ENCODE measurements at regions not wholly inside any gene's neighbourhood (a gene's known extent, or its start where the extent isn't known, plus 50 kb on each side); places are given as distances from the start of the nearest gene placed in this dataset.

DNA sequence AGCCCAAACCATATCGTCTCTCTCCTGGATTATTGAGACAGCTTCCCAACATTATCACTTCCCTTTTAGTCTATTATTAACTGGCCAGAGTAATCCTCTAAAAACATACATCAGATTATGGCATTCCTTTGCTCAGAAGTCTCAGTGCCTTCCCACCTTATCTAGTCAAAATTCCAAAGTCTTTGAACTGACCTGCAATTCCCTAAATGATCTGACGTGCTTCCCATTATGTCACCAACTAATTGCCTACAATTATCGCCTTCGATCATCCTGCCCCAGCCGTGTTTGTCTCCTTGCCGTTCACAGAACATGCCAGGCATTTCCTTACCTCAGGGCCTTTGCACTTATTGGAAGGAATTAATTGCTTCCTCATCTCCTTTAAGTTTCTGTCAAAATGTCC is 332.4 kb downstream of the IRS1 start:
- Histone ChIP-seq H3K36me3 (ENCODE audit: control insufficient read depth in 2 of 2, insufficient read depth in 1 of 2, low read length in 2 of 2) (no peaks in the 10 kb centered on the region), H3K9me3 (ENCODE audit: control insufficient read depth, insufficient read depth, low read depth, low read length) (no peaks in the 10 kb centered on the region), H3K4me1 (ENCODE audit: control insufficient read depth, insufficient read depth, low read length) (no peaks in the 10 kb centered on the region), H3K4me3 (ENCODE audit: low read depth, low read length) (no peak overlapping the region), H3K27ac (ENCODE audit: extremely low read depth, low read depth, low read length) (no peak overlapping the region)
- ChIA-PET POLR2A (no interaction called here), CTCF (no interaction called here)
- no peak for TF ChIP-seq ZNF202 (tag by site-specific recombination; IDR thresholded peaks at IDR 0.05; ENCODE audit: borderline replicate concordance)
- TF ChIP-seq ZNF623 (tag by site-specific recombination; IDR thresholded peaks at IDR 0.05), result peak; percentile 62

DNA sequence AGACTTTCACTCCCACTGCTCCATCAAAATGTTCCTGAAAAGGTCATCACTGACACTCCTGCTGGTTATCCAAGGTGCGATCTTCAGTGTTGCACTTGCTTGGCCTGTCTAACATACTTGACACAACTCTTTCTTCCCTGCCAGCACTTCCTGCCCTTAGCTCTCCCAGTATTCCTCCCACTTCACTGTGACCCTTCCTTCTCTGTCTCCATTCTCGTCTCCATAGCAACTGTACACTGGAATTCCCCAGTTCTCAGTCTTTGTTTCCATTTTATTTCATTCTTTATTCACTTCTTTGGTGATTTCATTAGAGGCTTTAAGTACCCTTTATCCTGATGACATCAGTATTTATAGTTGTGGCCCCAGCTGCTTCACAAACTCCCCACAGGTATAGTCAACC is 333.0 kb downstream of the IRS1 start:
- H3K4me1 ChIP-seq (ENCODE audit: control insufficient read depth, insufficient read depth, low read length), result no peaks in the 10 kb centered on the region
- TF ChIP-seq, protein P1, sequence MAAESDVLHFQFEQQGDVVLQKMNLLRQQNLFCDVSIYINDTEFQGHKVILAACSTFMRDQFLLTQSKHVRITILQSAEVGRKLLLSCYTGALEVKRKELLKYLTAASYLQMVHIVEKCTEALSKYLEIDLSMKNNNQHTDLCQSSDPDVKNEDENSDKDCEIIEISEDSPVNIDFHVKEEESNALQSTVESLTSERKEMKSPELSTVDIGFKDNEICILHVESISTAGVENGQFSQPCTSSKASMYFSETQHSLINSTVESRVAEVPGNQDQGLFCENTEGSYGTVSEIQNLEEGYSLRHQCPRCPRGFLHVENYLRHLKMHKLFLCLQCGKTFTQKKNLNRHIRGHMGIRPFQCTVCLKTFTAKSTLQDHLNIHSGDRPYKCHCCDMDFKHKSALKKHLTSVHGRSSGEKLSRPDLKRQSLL (tag by site-specific recombination; IDR thresholded peaks at IDR 0.05), result no peak
- no peak for TF ChIP-seq ZNF623 (tag by site-specific recombination; IDR thresholded peaks at IDR 0.05)
- TF ChIP-seq, protein P2, sequence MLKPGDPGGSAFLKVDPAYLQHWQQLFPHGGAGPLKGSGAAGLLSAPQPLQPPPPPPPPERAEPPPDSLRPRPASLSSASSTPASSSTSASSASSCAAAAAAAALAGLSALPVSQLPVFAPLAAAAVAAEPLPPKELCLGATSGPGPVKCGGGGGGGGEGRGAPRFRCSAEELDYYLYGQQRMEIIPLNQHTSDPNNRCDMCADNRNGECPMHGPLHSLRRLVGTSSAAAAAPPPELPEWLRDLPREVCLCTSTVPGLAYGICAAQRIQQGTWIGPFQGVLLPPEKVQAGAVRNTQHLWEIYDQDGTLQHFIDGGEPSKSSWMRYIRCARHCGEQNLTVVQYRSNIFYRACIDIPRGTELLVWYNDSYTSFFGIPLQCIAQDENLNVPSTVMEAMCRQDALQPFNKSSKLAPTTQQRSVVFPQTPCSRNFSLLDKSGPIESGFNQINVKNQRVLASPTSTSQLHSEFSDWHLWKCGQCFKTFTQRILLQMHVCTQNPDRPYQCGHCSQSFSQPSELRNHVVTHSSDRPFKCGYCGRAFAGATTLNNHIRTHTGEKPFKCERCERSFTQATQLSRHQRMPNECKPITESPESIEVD (tag by site-specific recombination; IDR thresholded peaks at IDR 0.05), result no peak
- H3K9me3 ChIP-seq (ENCODE audit: control insufficient read depth, insufficient read depth, low read depth, low read length), result no peaks in the 10 kb centered on the region
- no peak overlapping the region for H3K4me3 ChIP-seq (ENCODE audit: low read depth, low read length)
- POLR2A ChIA-PET, result no interaction called here
- H3K27ac ChIP-seq (ENCODE audit: extremely low read depth, low read depth, low read length), result no peak overlapping the region
- H3K36me3 ChIP-seq (ENCODE audit: control insufficient read depth in 2 of 2, insufficient read depth in 1 of 2, low read length in 2 of 2), result no peaks in the 10 kb centered on the region
- CTCF ChIA-PET, result no interaction called here

DNA sequence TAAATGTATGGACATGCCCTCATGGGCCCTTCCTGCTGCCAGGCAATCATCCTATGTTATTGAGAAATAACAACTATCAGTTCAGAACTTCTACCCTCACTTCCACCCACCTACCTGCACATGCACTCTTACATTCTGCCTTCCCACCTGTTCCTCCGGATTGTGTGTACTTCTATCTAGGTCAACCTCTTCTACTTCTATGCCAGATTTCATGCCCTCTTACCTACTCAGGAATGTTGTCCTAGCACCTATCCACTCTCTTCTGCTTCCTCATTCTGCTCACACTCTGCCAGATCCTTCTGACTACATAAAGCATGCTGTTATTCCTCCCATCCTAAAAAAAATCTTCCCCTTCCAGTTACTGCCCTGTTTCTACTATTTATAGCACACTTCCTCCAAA is 333.5 kb downstream of the IRS1 start:
- ChIA-PET POLR2A (no interaction called here), CTCF (no interaction called here)
- no peak overlapping the region for H3K27ac ChIP-seq (ENCODE audit: extremely low read depth, low read depth, low read length)
- no peak overlapping the region for H3K4me3 ChIP-seq (ENCODE audit: low read depth, low read length)
- TF ChIP-seq ZNF114 (tag by site-specific recombination; IDR thresholded peaks at IDR 0.05), result no peak
- TF ChIP-seq ZNF776 (tag by site-specific recombination; IDR thresholded peaks at IDR 0.05; ENCODE audit: borderline replicate concordance), result no peak
- TF ChIP-seq, protein P3, sequence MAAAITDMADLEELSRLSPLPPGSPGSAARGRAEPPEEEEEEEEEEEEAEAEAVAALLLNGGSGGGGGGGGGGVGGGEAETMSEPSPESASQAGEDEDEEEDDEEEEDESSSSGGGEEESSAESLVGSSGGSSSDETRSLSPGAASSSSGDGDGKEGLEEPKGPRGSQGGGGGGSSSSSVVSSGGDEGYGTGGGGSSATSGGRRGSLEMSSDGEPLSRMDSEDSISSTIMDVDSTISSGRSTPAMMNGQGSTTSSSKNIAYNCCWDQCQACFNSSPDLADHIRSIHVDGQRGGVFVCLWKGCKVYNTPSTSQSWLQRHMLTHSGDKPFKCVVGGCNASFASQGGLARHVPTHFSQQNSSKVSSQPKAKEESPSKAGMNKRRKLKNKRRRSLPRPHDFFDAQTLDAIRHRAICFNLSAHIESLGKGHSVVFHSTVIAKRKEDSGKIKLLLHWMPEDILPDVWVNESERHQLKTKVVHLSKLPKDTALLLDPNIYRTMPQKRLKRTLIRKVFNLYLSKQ (tag by site-specific recombination; IDR thresholded peaks at IDR 0.05; ENCODE audit: borderline replicate concordance), result no peak
- TF ChIP-seq ZNF707 (tag by site-specific recombination; IDR thresholded peaks at IDR 0.05), result no peak
- TF ChIP-seq, protein P4, sequence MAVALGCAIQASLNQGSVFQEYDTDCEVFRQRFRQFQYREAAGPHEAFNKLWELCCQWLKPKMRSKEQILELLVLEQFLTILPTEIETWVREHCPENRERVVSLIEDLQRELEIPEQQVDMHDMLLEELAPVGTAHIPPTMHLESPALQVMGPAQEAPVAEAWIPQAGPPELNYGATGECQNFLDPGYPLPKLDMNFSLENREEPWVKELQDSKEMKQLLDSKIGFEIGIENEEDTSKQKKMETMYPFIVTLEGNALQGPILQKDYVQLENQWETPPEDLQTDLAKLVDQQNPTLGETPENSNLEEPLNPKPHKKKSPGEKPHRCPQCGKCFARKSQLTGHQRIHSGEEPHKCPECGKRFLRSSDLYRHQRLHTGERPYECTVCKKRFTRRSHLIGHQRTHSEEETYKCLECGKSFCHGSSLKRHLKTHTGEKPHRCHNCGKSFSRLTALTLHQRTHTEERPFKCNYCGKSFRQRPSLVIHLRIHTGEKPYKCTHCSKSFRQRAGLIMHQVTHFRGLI (tag by site-specific recombination; IDR thresholded peaks at IDR 0.05), result no peak
- no peak for TF ChIP-seq KLF8 (tag by site-specific recombination; IDR thresholded peaks at IDR 0.05)
- TF ChIP-seq, protein P5, sequence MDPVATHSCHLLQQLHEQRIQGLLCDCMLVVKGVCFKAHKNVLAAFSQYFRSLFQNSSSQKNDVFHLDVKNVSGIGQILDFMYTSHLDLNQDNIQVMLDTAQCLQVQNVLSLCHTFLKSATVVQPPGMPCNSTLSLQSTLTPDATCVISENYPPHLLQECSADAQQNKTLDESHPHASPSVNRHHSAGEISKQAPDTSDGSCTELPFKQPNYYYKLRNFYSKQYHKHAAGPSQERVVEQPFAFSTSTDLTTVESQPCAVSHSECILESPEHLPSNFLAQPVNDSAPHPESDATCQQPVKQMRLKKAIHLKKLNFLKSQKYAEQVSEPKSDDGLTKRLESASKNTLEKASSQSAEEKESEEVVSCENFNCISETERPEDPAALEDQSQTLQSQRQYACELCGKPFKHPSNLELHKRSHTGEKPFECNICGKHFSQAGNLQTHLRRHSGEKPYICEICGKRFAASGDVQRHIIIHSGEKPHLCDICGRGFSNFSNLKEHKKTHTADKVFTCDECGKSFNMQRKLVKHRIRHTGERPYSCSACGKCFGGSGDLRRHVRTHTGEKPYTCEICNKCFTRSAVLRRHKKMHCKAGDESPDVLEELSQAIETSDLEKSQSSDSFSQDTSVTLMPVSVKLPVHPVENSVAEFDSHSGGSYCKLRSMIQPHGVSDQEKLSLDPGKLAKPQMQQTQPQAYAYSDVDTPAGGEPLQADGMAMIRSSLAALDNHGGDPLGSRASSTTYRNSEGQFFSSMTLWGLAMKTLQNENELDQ (tag by site-specific recombination; IDR thresholded peaks at IDR 0.05; ENCODE audit: low read depth), result no peak
- TF ChIP-seq, protein P6, sequence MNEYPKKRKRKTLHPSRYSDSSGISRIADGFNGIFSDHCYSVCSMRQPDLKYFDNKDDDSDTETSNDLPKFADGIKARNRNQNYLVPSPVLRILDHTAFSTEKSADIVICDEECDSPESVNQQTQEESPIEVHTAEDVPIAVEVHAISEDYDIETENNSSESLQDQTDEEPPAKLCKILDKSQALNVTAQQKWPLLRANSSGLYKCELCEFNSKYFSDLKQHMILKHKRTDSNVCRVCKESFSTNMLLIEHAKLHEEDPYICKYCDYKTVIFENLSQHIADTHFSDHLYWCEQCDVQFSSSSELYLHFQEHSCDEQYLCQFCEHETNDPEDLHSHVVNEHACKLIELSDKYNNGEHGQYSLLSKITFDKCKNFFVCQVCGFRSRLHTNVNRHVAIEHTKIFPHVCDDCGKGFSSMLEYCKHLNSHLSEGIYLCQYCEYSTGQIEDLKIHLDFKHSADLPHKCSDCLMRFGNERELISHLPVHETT (tag by site-specific recombination; IDR thresholded peaks at IDR 0.05), result no peak
- no peaks in the 10 kb centered on the region for H3K4me1 ChIP-seq (ENCODE audit: control insufficient read depth, insufficient read depth, low read length)
- no peaks in the 10 kb centered on the region for H3K36me3 ChIP-seq (ENCODE audit: control insufficient read depth in 2 of 2, insufficient read depth in 1 of 2, low read length in 2 of 2)
- no peaks in the 10 kb centered on the region for H3K9me3 ChIP-seq (ENCODE audit: control insufficient read depth, insufficient read depth, low read depth, low read length)
